ENCODE measurements at regions not wholly inside any gene's neighbourhood (a gene's known extent, or its start where the extent isn't known, plus 50 kb on each side); places are given as distances from the start of the nearest gene placed in this dataset.

- TF ChIP-seq CTCF (IDR thresholded peaks at IDR 0.05; ENCODE audit: insufficient read depth, low read length, poor library complexity, severe bottlenecking) = no peak
- TF ChIP-seq EZH2phosphoT487 (conservative IDR thresholded peaks at IDR 0.05; ENCODE audit: low read length) = no peak
Observed at GRCh38 chr3:22358334-22358733, 607.3 kb upstream of the ZNF385D start.
